ENCODE measurements at regions not wholly inside any gene's neighbourhood (a gene's known extent, or its start where the extent isn't known, plus 50 kb on each side); places are given as distances from the start of the nearest gene placed in this dataset.

DNA sequence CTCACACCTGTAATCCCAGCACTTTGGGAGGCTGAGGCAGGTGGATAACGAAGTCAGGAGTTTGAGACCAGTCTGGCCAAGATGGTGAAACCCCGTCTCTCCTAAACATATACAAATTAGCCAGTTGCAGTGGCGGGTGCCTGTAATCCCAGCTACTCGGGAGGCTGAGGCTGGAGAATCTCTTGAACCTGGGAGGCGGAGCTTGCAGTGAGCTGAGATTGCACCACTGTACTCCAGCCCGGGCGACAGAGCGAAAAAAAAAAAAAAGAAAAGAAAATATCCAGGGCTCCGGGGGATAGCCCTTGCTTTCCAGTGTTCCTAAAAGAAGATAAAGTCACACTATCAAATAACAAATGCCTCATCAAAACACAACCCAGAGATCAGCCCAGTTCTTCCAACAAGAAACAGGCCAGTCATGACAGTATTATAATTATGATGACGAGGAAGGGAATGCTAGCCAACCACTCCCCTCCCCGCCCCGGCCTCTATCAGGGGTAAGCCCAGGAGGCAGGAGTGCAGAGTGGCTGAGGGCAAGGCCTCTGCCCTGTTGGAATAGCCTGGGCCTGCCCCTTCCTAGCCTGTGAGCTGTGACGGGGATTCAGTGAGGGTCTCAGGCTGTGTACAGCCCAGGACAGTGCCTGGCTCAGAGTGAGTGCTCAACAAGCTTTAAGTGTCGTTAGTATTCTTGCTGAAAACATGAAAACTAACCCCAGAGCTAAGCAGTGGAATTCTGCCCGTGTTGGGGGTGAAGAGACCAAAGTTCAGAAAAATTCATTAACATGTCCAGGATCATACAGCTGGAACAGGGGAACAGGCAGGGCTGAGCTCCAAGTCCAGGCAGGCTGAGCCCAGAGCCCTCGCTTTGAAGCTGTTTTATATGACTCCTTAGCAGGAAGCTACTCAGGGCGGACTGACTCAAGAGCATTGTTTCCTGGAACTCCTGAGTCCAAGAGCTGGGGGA, 54.3 kb downstream of the FAM241B start:
- DNase-seq (ENCODE audit: low read depth), result no peak

DNA sequence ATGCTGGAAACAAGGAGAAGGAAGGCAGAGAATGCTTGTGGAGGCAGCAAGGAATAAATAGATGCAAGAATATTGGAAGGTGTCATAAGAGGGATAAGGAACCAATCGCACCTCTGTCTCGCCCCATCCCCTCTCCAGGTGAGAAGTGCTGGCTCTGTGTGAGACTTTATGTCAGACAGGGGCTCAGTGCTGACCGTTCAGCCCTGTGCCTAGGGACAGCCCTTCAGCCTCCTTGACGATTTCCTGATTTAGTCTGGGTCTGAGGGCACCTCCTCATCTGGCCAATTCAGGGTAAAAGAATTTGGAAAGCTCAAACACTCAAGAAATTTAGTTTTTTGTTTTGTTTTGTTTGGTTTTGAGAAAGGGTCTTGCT, 54.9 kb downstream of the FAM241B start:
- no peak for DNase-seq (ENCODE audit: low read depth)

DNA sequence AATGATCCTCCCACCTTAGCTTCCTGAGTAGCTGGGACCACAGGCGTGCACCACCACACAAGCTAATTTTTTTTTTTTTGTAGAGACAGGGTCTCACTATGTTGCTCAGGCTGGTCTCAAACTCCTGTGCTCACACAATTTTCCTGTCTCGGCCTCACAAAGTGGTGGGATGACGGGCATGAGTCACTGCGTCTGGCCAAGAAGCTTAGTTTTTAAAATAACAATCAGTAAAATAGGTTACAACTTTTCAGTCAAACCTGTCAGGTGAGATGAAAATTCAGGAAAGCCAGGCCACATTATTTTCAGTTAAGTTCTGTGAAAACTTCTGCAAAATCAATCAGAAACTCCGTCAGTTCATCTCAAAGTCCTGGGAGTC, 55.4 kb downstream of the FAM241B start:
- no peak for DNase-seq (ENCODE audit: low read depth)

DNA sequence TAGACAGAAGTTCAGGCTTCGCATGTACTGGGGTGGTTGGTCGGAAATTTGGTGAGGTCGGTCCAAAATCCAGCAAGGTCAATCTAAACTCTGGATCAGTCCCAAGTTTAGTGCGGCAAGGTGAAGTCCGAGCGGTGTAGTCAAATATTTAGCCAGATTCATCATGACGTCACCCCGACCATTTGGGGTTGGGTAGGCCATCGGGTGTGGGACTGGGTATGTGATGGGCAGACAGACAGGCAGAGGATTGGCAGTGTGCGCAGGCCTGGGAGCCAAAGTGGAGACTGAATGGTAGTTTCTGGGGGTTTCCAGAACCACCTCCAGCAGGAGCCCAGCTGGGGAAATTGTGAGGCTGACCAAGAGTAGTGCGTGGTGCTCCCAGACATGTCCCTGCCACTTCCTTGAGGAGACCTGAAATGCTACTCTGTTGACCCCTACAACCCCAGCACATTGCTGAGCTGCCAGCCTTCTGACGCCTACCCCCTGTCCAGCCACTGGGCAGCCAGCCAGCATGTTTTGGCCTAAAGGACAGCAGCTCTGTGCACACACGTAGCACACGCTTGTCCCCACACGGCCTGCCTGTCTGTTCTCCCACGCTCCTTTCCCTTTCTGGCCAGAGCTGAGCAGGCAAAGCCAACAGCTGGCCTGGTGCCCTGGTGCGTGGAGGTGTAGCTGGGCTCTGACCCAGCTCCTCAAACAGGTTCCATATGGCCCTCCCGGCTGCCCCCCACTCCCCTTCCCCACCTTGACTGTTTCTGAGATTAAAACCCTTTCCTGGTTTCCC, 55.9 kb downstream of the FAM241B start:
- DNase-seq (ENCODE audit: low read depth), result no peak

- DNase-seq (ENCODE audit: low read depth), result no peak
These were observed 56.8 kb downstream of the FAM241B start for GRCh38 chr10:69686866-69687265.

DNA sequence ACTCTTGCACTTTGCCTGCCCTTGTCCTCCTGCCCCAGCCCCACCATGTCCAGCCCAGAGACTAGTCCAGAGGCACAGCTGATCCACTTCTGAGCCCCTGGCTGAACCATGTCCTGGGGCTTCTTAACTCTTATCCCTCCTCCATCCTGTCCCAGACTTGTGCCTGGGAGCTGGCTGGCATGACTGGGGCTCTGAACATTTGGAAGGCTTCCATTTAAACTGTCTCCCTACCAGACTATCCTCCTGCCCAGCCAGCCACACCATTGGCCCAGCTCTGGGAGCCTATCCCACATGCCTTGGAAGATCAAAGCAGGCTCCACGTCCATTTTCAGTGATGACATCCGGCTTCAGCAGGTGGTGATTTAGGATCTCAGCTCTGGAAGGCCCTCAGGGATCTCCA, 57.4 kb downstream of the FAM241B start:
- no peak for DNase-seq (ENCODE audit: low read depth)

GRCh38 chr10:69692267-69692666, 62.2 kb downstream of the FAM241B start:
- no peak for DNase-seq (ENCODE audit: low read depth)

DNA sequence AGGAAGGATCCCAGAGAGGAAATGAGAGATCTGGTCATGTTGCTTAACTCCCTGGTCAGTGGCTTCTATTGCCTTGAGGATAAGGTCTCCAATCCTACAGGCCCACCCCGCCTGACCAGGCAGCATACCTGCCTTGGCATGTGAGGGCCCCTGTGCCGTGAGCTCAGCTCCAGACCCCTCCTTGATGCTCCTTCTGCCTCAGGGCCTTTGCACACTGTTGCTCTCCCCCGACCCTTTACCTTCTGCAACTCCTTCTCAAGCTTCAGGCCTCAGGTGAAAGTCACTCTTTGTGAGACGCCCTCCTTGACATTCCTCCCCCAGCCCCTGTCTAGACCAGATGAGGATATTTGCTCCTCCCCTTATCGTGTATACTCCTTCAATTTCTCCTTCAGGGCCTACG, 62.8 kb downstream of the FAM241B start:
- no peak for DNase-seq (ENCODE audit: low read depth)

DNA sequence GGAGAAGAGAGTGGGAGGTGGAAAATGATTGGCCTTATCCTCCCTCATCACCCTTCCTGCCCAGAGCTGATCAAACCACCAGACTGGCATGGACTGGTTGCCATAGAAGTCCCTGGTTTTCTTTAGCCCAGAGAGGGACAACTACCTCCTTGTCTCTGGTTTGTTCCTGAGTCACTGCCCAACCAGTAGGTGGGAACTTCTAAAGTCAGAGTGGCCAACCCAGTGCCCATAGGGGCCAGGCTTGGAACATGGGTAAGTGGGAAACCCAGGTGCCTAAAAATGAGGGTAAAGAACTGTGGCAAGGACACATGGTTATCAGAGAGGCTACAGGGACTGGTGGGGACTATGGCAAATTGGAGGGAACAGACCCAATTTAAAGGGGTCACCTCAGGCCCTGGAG, 63.8 kb downstream of the FAM241B start:
- DNase-seq (ENCODE audit: low read depth), result no peak

GRCh38 chr10:69696073-69696731, 66.2 kb downstream of the FAM241B start:
- DNase-seq (ENCODE audit: low read depth), result no peak

GRCh38 chr10:69697006-69697405, 67.0 kb downstream of the FAM241B start:
- no peak for DNase-seq (ENCODE audit: low read depth)

- no peak for DNase-seq (ENCODE audit: low read depth)
These were observed 73.2 kb downstream of the FAM241B start for GRCh38 chr10:69703256-69703655.

DNA sequence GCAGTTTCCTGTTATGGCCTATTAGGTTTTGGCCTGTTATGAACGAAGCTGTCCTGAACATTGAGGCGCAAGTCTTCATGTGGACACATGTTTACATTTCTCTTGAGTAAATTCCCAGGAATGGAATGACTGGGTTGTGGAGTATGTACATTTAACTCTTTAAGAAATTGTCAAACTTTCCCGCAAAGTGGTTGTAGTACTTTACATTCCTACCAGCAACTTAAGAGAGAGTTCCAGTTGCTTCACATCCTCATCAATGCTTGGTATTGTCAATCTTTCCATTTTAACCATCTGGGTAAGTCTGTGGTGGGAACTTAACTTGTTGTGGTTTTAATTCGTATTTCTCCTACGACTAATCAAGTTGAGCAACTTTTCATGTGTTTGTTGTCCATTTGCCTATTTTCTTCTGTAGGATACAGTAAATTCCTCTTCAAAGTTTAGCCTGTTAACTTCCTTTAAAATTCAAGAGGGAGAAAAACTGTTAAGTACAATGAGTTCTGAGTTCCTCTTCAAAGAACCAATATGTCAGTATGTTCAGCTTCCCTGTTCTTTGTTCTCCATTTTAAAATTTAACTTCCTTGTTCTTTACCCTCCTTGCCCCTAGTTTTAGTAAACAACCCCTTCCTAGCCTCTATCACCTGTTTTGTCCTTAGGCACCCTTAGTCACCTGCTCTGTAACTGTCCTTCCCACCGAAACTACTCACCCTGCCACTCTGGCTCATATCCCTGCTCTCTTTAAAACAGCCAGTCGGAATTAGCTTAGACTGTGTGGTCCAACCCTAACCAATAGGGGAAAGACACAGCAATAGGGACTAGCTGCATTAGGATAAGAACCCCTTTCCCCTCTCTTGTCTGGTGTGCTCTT, 74.0 kb downstream of the FAM241B start:
- DNase-seq (ENCODE audit: low read depth), result no peak

- DNase-seq (ENCODE audit: low read depth), result no peak
These were observed 79.4 kb downstream of the FAM241B start for GRCh38 chr10:69709366-69709941.

GRCh38 chr10:69710008-69710888, 80.2 kb downstream of the FAM241B start:
- no peak for DNase-seq (ENCODE audit: low read depth)

- DNase-seq (ENCODE audit: low read depth), result no peak
These were observed 82.3 kb downstream of the FAM241B start for GRCh38 chr10:69712342-69712741.

DNA sequence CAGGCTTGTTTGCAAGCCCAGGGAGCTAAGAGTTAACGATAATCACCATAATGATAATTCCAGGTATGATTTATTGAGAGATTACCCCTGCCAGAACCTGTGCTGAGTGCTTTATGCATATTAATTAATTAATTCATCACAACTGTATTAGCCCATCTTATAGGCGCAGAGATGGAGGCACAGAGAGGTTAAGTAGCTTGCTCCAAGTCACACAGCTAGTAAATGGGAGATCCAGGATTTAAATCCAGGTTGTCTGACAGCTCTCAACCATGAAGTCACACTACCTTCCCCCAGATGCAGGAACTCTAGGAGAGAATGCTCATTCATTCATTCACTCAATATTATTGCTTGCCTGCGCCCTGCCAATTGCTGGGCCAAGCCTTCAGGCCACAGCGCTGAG, 84.5 kb downstream of the FAM241B start:
- no peak for DNase-seq (ENCODE audit: low read depth)

DNA sequence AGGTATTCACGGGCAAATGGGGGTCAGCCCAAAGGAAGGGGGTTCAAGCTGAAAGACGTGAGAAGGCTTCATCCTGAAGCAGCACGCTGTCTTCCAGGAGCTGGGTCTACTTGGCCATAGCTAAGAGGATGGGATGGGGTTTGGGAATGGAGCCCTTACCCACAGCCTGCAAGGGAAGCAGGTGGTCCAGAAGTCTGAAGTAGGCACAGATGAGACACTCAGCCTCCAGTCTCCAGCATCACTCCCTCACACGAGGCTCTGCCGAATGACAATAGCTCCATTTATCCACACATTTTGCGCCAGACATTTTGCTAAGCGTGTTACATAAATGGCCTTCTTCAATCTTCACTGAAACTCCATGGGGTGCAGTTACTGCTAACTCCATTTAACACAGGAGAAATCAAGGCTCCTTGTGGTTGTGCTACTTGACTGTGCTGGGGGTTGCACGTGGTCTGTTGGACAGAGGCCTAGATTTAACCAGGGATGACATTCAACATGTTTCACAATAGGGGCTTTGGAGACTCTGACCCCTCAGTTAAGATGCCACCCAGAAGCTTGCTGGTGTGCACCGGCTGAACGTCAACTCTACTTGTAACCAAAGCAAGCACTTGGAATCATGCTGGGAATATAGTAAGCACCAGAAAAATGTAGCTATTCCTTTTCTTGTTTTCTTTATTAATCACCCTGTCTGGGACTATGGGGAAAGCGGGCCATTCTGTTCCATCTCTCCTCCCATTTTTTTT, 85.3 kb downstream of the FAM241B start:
- no peak for DNase-seq (ENCODE audit: low read depth)

DNA sequence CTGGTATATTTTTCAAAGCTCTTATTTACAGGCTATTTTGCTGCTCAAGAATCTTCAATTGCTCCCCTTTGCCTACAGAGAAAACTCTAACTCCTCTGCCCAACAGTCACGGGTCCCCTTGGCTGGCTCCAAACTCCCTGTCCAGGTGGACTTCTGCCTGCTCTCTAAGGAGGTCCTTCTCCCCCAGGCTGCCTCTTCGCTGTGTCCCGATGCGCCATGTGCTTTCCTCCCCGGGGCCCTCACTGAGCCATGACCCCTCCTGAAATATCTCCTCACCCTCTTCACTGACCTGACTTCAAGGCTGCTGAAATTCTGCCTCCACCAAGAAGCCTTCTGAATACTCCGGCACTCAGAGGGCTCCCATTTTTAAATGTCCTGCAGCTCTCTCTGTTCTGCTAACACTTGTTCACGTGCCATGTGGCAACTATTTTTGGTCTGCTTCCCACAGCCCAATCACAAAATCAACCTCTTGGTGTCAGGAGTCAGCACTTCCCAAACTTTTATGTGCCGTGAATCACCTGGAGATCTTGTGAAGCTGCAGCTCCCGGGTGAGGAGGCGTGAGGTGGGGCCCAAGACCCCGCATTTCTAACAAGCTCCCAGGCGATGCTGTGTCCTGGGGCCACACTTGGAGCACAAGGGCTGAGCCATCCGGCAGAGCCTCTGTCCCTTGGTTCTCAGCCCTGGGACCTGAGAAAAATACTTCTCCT, 85.7 kb upstream of the COL13A1 start:
- no peak for DNase-seq (ENCODE audit: low read depth)

Data from stimulated activated CD8-positive, alpha-beta memory T cell treated with anti-CD3 and anti-CD28 coated beads, Interleukin-12 subunit alpha, Interleukin-12 subunit beta, amount 100 ng/mL, for 1 hour (primary cell).